ENCODE measurements at regions not wholly inside any gene's neighbourhood (a gene's known extent, or its start where the extent isn't known, plus 50 kb on each side); places are given as distances from the start of the nearest gene placed in this dataset.

DNA sequence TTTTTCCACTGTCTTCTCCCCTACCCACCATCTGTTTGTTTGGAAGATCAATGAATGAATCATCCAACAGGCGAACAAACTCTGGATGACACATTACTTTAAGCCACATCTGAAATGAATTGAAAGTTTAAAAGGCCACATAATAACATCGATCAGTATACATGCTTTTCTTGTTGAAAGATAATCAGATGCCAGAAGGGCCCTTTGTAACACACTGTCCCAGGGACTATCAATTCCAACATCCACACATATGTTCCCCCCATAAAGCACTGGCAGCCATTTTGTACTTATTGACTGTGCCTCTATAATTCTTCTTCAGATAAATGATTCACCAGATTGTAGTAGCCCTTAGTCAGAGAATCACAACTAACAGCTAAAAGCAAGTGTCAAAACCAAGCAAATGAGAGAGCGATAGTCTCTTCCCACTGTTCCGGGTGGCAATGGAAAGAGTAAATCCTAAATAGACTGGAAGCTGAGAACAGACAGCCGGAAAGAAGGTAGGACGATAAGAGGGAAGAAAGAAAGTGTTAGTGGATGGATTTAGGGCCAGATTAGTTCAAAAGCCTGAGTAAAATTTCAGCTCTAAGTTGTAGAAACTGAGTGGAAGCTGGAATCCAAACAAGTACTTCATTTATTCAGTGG is 184.9 kb upstream of the TENT5A start:
- TF ChIP-seq, protein P1, sequence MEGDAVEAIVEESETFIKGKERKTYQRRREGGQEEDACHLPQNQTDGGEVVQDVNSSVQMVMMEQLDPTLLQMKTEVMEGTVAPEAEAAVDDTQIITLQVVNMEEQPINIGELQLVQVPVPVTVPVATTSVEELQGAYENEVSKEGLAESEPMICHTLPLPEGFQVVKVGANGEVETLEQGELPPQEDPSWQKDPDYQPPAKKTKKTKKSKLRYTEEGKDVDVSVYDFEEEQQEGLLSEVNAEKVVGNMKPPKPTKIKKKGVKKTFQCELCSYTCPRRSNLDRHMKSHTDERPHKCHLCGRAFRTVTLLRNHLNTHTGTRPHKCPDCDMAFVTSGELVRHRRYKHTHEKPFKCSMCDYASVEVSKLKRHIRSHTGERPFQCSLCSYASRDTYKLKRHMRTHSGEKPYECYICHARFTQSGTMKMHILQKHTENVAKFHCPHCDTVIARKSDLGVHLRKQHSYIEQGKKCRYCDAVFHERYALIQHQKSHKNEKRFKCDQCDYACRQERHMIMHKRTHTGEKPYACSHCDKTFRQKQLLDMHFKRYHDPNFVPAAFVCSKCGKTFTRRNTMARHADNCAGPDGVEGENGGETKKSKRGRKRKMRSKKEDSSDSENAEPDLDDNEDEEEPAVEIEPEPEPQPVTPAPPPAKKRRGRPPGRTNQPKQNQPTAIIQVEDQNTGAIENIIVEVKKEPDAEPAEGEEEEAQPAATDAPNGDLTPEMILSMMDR (IDR thresholded peaks at IDR 0.05; ENCODE audit: low read depth, low read length, poor library complexity, severe bottlenecking): no peak
- no peak for TF ChIP-seq EZH2phosphoT487 (IDR thresholded peaks at IDR 0.05; ENCODE audit: borderline replicate concordance, low read length)

Data from DOHH2 (cell line).